HG03432 (cell line): ENCODE measurements at regions not wholly inside any gene's neighbourhood (a gene's known extent, or its start where the extent isn't known, plus 50 kb on each side); places are given as distances from the start of the nearest gene placed in this dataset.
"Not testable (repeated sequence)": the region's sequence is repeated elsewhere in the genome, so short reads cannot be mapped to it uniquely, and the experiment has no call there.

ENCODE experiments used
- ATAC-seq: cut with Tn5 transposase; IDR thresholded peaks from one replicate; pipeline ENCODE4 v1.9.1; 2021; ENCODE audit warnings: mild to moderate bottlenecking, moderate library complexity; ENCODE audit not compliant: unreplicated experiment

DNA sequence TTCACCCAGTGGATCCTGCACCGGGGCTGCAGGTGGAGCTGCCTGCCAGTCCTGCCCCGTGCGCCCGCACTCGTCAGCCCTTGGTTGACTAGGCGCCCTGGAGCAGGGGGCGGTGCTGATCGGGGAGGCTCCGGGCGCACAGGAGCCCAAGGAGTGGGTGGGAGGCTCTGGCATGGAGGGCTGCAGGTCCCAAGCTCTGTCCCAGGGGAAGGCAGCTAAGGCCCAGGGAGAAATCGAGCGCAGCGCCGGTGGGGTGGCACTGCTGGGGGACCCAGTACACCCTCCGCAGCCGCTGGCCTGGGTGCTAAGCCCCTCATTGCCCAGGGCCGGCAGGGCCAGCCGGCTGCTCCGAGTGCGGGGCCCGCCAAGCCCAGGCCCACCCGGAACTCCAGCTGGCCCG, 323.4 kb upstream of the CITED2 start:
- ATAC-seq: not testable (repeated sequence)

GRCh38 chr6:139696991-139697390, 322.5 kb upstream of the CITED2 start:
- not testable (repeated sequence) for ATAC-seq

DNA sequence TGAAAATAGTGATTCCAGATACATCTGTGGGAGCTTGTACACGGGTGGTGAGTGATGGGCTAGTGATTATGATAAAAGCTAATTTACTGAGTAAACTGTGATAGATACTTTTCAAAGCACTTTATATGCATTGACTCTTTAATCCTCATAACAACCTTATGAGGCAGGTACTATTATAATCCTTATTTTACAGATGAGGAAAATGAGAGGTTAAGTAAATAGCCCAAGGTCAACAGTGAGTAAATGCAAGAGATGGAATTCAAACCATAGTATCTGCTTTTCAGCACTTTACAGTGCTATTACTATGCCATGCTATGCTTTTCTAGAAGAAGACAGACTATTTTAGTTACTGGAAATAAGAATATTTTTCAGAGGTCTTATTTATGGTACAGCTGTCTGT, 320.9 kb upstream of the CITED2 start:
- ATAC-seq: no peak

- no peak for ATAC-seq
Measured at GRCh38 chr6:139693735-139694134, 319.3 kb upstream of the CITED2 start.

DNA sequence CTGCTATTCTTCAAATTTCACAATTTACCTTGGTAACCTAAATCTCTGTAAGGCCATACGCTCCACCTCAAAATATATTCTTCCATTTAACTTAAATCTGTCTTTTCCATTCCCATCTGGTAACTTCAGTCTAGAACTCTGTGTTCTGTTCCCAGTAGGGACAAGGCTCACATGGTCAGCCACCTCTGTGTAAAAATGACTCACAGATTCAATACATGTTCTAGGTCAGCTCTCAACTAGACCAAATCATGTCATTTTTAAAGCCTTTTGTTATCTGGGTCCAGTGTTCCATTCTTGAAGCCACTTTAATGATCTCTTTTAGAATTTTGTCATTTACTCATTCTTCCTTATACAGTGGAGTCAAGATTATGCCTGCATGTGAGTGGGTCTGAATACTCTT, 315.6 kb upstream of the CITED2 start:
- no peak for ATAC-seq

- ATAC-seq: no peak
Measured at GRCh38 chr6:139687055-139687454, 312.6 kb upstream of the CITED2 start.

- no peak for ATAC-seq
Measured at GRCh38 chr6:139686308-139686707, 311.9 kb upstream of the CITED2 start.

DNA sequence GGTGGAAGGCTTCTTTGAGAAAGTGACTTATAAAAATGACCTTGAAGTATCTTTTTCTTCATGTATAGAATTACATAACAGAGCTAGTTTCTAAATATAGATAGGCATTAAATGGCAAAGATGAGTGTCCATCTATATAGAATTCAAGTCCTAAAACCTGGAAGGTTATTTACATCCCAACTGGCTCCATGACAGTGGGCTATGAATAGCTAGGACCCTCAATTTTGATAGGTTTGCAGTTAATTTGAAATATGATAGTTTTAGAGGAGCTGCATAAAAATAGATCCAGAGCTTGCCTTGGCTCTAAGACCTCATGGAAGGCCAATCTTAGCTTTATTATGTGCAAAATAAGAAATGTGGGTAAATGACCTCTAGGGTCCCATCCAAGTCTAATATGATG, 310.6 kb upstream of the CITED2 start:
- no peak for ATAC-seq

- no peak for ATAC-seq
Measured at GRCh38 chr6:139680819-139681218, 306.4 kb upstream of the CITED2 start.

- no peak for ATAC-seq
Measured at GRCh38 chr6:139679516-139680179, 305.2 kb upstream of the CITED2 start.

GRCh38 chr6:139676718-139677117, 302.3 kb upstream of the CITED2 start:
- ATAC-seq: no peak

- no peak for ATAC-seq
Measured at GRCh38 chr6:139666284-139666683, 291.8 kb upstream of the CITED2 start.

- ATAC-seq: no peak
Measured at GRCh38 chr6:139663996-139664395, 289.5 kb upstream of the CITED2 start.

GRCh38 chr6:139659711-139660110, 285.3 kb upstream of the CITED2 start:
- ATAC-seq: no peak

- no peak for ATAC-seq
Measured at GRCh38 chr6:139659196-139659595, 284.7 kb upstream of the CITED2 start.

GRCh38 chr6:139657119-139657518, 282.7 kb upstream of the CITED2 start:
- no peak for ATAC-seq

- no peak for ATAC-seq
Measured at GRCh38 chr6:139655783-139656705, 281.6 kb upstream of the CITED2 start.

- ATAC-seq: no peak
Measured at GRCh38 chr6:139654888-139655782, 280.7 kb upstream of the CITED2 start.

DNA sequence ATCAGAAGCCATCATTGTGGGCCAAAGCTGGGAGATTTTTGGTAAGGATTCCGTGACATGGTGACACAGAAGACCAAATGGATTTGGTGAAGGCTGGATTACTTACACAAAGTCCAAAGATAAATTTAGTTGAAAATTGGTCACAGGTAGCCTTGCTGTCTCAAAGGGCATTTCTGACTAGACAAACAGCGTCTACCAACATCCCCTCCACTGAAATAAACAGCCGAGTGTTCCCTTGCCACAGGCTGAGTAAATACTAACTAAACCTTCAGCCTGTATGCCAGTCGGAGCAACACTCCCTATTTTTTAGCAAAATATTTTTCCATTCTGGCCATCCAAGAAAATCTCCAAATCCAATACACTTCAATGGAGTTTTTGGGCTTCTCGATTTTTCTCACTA, 279.9 kb upstream of the CITED2 start:
- no peak for ATAC-seq

DNA sequence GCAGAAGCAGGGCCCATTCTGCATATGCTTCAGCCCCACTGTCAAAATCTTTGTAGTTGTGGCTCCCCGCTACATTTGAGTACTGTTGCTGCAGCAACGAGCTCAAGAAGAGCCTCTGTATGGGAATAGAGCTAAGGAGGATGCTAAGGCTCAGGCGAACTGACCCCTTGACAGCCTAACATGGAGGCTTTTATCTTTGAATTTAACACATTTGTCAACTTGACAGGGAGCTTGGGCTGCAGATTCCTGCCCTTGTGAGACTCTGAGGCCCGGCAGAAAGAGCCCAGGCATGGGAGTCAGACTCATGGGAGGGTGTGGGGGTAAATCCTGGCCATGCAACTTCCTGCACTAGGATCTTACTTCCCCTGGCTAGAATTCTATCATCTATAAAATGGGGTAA, 278.7 kb upstream of the CITED2 start:
- ATAC-seq: no peak

DNA sequence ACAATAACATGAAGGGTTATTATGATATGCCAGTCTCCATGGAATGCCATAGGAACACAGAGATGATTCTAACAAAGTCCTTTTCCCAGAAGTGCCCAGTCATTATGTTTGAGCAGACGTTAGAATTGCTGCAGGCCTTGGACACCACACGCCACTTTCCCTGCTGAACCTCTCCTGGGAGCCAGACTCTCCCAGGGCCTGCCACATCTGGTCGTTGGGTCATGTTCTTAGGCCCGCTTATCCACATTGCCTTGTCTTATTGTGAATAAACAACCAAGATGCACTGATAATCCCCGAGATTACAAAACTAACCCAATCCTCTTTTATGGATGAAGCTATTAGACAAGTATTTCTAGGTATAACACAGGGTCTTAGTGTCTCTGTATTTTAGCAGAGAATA, 276.5 kb upstream of the CITED2 start:
- ATAC-seq: no peak
